ENCODE measurements at regions not wholly inside any gene's neighbourhood (a gene's known extent, or its start where the extent isn't known, plus 50 kb on each side); places are given as distances from the start of the nearest gene placed in this dataset.

GRCh38 chr22:26957897-26958296 is 300.5 kb downstream of the MIAT start:
- TF ChIP-seq REST (IDR thresholded peaks at IDR 0.05; ENCODE audit: insufficient read depth in 1 of 2, low read depth in 2 of 2, low read length in 2 of 2): no peak
- no peak for TF ChIP-seq TAF1 (IDR thresholded peaks at IDR 0.05; ENCODE audit: borderline replicate concordance, insufficient read depth, low read length)

All from PFSK-1 (cell line).